Endothelial cell of umbilical vein (primary cell): ENCODE measurements at regions not wholly inside any gene's neighbourhood (a gene's known extent, or its start where the extent isn't known, plus 50 kb on each side); places are given as distances from the start of the nearest gene placed in this dataset.

Experiments used
- BruUV-seq: library from RNA; stranded (reverse); fragments of 400-500 nt; replicated peaks from 2 replicates; lab custom pipeline; 2021; lab: Mats Ljungman, UMichigan
- CTCF ChIA-PET: fragments of 300-600, 350-600 bp; sonication (Branson Sonifier 250); formaldehyde crosslinking; loops from one replicate; lab custom pipeline; 2021; ENCODE audit warnings: antibody characterized with exemption, inconsistent platforms; lab: Charles Lee
- POLR2A ChIA-PET: fragments of 300-600, 350-600 bp; sonication (Branson Sonifier 250); formaldehyde crosslinking; loops from one replicate; lab custom pipeline; 2021; ENCODE audit warnings: antibody characterized with exemption, inconsistent platforms; lab: Charles Lee
- DNase-seq: peaks from one replicate; pipeline ENCODE4 v3.0.0-alpha.2; 2011; ENCODE audit warnings: low read depth, low spot score
- FAIRE-seq: peaks from 2 replicates; lab custom pipeline; 2011; peaks lifted over from hg19 to GRCh38; lab: Jason Lieb, UNC
- H2AFZ ChIP-seq: 2 replicates; pipeline ENCODE4 v1.6.0; 2012; ENCODE audit warnings: low read depth, low read length, control low read depth, inconsistent platforms
- H3K27ac ChIP-seq: 2 replicates; pipeline ENCODE4 v1.5.1; 2011; ENCODE audit warnings: low read depth, mild to moderate bottlenecking, control low read depth, low read length, moderate library complexity; ENCODE audit not compliant: insufficient read depth
- H3K27me3 ChIP-seq, 2 experiments: 2 replicates each; pipeline versions ENCODE4 v1.6.0 to v1.6.1; 2011; ENCODE audit warnings: low read length in 2 of 2, mixed read lengths in 1 of 2; ENCODE audit not compliant: control insufficient read depth in 2 of 2, insufficient read depth in 2 of 2
- H3K36me3 ChIP-seq, 2 experiments: 2 replicates in 1 of 2; 3 replicates in 1 of 2; pipeline ENCODE4 v1.5.1; 2011; ENCODE audit warnings: low read length in 2 of 2, mild to moderate bottlenecking in 1 of 2, moderate library complexity in 1 of 2; ENCODE audit not compliant: control insufficient read depth in 2 of 2, insufficient read depth in 2 of 2; ENCODE audit errors: extremely low read depth in 1 of 2
- H3K4me1 ChIP-seq: 3 replicates; pipeline ENCODE4 v1.5.1; 2011; ENCODE audit warnings: mild to moderate bottlenecking, low read length; ENCODE audit not compliant: control insufficient read depth, insufficient read depth; ENCODE audit errors: extremely low read depth
- H3K4me2 ChIP-seq: 2 replicates; pipeline ENCODE4 v1.6.1; 2011; ENCODE audit warnings: low read length, control low read depth, mixed read lengths; ENCODE audit not compliant: insufficient read depth
- H3K4me3 ChIP-seq, 3 experiments: fragments of 200-600 bp in 1 of 3; sonication (generic), shearing (Covaris generic) in 1 of 3; replicated peaks in 1 of 3; 2 replicates each; pipeline ENCODE4 v1.5.1; 2011 to 2016; ENCODE audit warnings: control low read depth in 3 of 3, low read length in 3 of 3, mild to moderate bottlenecking in 2 of 3, inconsistent platforms in 1 of 3, low read depth in 1 of 3, moderate library complexity in 1 of 3; ENCODE audit not compliant: insufficient read depth in 1 of 3
- H3K79me2 ChIP-seq: 2 replicates; pipeline ENCODE4 v1.6.0; 2012; ENCODE audit warnings: low read length, inconsistent platforms; ENCODE audit not compliant: control insufficient read depth, insufficient read depth
- H3K9ac ChIP-seq: replicated peaks from 2 replicates; pipeline ENCODE3; 2011; ENCODE audit warnings: low read length, control low read depth; ENCODE audit not compliant: insufficient read depth; ENCODE audit errors: extremely low read depth
- H3K9me1 ChIP-seq: replicated peaks from 3 replicates; pipeline ENCODE4 v1.6.0; 2011; ENCODE audit warnings: mild to moderate bottlenecking, low read length; ENCODE audit not compliant: control insufficient read depth, insufficient read depth; ENCODE audit errors: extremely low read depth
- H3K9me3 ChIP-seq: replicated peaks from 2 replicates; pipeline ENCODE4 v1.5.1; 2012; ENCODE audit warnings: low read length, inconsistent platforms; ENCODE audit not compliant: control insufficient read depth, insufficient read depth
- H4K20me1 ChIP-seq: replicated peaks from 2 replicates; pipeline ENCODE3; 2011; ENCODE audit warnings: mild to moderate bottlenecking, low read length; ENCODE audit not compliant: control insufficient read depth, insufficient read depth; ENCODE audit errors: extremely low read depth
- EZH2 ChIP-seq: IDR thresholded peaks from 2 replicates; pipeline ENCODE4 v1.6.1; 2012; ENCODE audit warnings: borderline replicate concordance, low read depth, mild to moderate bottlenecking, moderate library complexity, low read length, inconsistent platforms; ENCODE audit not compliant: severe bottlenecking
- FOS ChIP-seq: IDR thresholded peaks from 2 replicates; pipeline ENCODE4 v1.6.1; 2011; ENCODE audit warnings: mild to moderate bottlenecking, low read length, moderate library complexity, borderline replicate concordance; ENCODE audit not compliant: insufficient read depth
- GATA2 ChIP-seq: IDR thresholded peaks from 2 replicates; pipeline ENCODE4 v1.7.0; 2011; ENCODE audit warnings: low read depth, mild to moderate bottlenecking, moderate library complexity, mixed read lengths, low read length; ENCODE audit not compliant: insufficient read length, insufficient read depth
- JUN ChIP-seq: IDR thresholded peaks from 2 replicates; pipeline ENCODE4 v1.6.1; 2011; ENCODE audit warnings: borderline replicate concordance, low read depth; ENCODE audit not compliant: insufficient read length, insufficient read depth
- MYC ChIP-seq: IDR thresholded peaks from one replicate; pipeline ENCODE4 v1.6.1; 2011; ENCODE audit warnings: mild to moderate bottlenecking, low read depth, low read length
- POLR2A ChIP-seq: IDR thresholded peaks from 2 replicates; pipeline ENCODE4 v1.6.1; 2012; ENCODE audit warnings: low read depth, mild to moderate bottlenecking, control low read depth, low read length
- POLR2AphosphoS5 ChIP-seq: IDR thresholded peaks from 2 replicates; pipeline ENCODE4 v1.6.1; 2012; ENCODE audit warnings: low read depth, mild to moderate bottlenecking, control low read depth, low read length, moderate library complexity; ENCODE audit not compliant: insufficient read depth
- dilution Hi-C: fragments of 300-500 bp; cut with MboI; formaldehyde crosslinking; loops from one replicate; pipeline ENCODE4 v1.15.0; 2019; ENCODE audit warnings: low sequenced_read_pairs; ENCODE audit not compliant: extremely low pct_ligation_motif_present
- intact Hi-C: fragments of 100-400 bp; cut with micrococcal nuclease; formaldehyde crosslinking; loops from one replicate; pipeline ENCODE4 v1.10.0; 2022
- TF ChIP-seq, protein P1 (sequence below): IDR thresholded peaks from 2 replicates; pipeline ENCODE4 v1.6.1; 2011; ENCODE audit not compliant: insufficient read depth, insufficient read length
- TF ChIP-seq, protein P2 (sequence below), 2 donors: IDR thresholded peaks; 1 replicate in 1 of 2; 2 replicates in 1 of 2; pipeline ENCODE4 v1.5.1; 2011; ENCODE audit warnings: low read length in 2 of 2, mild to moderate bottlenecking in 2 of 2, moderate library complexity in 2 of 2, control low read depth in 1 of 2, inconsistent platforms in 1 of 2, low read depth in 1 of 2; ENCODE audit not compliant: insufficient read depth in 1 of 2; ENCODE audit errors: extremely low read depth in 1 of 2

DNA sequence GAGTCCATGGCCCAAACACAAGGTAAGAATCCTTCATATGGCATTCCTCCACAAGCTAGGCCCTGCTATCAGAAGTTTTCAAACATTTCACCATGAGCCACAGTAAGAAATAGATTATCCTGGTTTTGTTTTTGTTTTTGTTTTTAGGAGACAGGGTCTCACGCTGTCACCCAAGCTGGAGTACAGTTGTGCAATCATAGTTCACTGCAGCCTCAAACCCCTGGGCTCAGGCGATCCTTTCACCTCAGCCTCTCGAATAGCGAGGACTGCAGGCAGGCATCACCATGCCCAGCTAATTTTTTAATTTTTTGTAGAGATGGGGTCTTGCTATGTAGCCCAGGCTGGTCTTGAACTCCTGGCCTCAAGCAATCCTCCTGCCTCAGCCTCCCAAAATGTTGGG lies 218.8 kb downstream of the TOMM20 start:
- no peak for FAIRE-seq
- H3K79me2 ChIP-seq: no peaks in the 10 kb centered on the region
- no peaks in the 10 kb centered on the region for H3K36me3 ChIP-seq
- no peak for DNase-seq
- H3K27me3 ChIP-seq: no peaks in the 10 kb centered on the region
- no peaks in the 10 kb centered on the region for H3K9me1 ChIP-seq
- dilution Hi-C loops (no loop called here), intact Hi-C loops (no loop called here)
- BruUV-seq: no TSS peak
- H4K20me1 ChIP-seq: no peaks in the 10 kb centered on the region
- H3K4me3 ChIP-seq: no peak overlapping the region
- H3K9me3 ChIP-seq: no peaks in the 10 kb centered on the region
- H3K4me2 ChIP-seq: no peak overlapping the region
- H3K27ac ChIP-seq: no peak overlapping the region
- POLR2A ChIA-PET: no interaction called here
- H3K4me1 ChIP-seq: peaks cover 12% of the 10 kb centered on the region
- H2AFZ ChIP-seq: no peak overlapping the region
- H3K9ac ChIP-seq: no peak overlapping the region
- TF ChIP-seq JUN (no peak), POLR2A (no peak), EZH2 (no peak), FOS (no peak), POLR2AphosphoS5 (no peak), MYC (no peak), GATA2 (no peak)
- TF ChIP-seq, protein P1, sequence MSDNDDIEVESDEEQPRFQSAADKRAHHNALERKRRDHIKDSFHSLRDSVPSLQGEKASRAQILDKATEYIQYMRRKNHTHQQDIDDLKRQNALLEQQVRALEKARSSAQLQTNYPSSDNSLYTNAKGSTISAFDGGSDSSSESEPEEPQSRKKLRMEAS: no peak
- TF ChIP-seq, protein P2, sequence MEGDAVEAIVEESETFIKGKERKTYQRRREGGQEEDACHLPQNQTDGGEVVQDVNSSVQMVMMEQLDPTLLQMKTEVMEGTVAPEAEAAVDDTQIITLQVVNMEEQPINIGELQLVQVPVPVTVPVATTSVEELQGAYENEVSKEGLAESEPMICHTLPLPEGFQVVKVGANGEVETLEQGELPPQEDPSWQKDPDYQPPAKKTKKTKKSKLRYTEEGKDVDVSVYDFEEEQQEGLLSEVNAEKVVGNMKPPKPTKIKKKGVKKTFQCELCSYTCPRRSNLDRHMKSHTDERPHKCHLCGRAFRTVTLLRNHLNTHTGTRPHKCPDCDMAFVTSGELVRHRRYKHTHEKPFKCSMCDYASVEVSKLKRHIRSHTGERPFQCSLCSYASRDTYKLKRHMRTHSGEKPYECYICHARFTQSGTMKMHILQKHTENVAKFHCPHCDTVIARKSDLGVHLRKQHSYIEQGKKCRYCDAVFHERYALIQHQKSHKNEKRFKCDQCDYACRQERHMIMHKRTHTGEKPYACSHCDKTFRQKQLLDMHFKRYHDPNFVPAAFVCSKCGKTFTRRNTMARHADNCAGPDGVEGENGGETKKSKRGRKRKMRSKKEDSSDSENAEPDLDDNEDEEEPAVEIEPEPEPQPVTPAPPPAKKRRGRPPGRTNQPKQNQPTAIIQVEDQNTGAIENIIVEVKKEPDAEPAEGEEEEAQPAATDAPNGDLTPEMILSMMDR (IDR thresholded peaks at IDR 0.05; ENCODE audit: extremely low read depth in 1 of 2, insufficient read depth in 1 of 2, low read depth in 1 of 2, low read length in 2 of 2): no peak
- CTCF ChIA-PET: interaction anchor here (1.2 to 1.8 kb wide), 3 partner anchors 16 to 48 kb away, joined by 3 to 6 read pairs (median 3); no protein-coding TSS in a partner anchor
